K562 (cell line): ENCODE measurements at regions not wholly inside any gene's neighbourhood (a gene's known extent, or its start where the extent isn't known, plus 50 kb on each side); places are given as distances from the start of the nearest gene placed in this dataset.

ENCODE experiments used
- ATAC-seq: fragments of 200-7000 bp; cut with Tn5 transposase; 3 replicates; pipeline ENCODE4 v1.9.1; 2020; ENCODE audit warnings: moderate library complexity
- BruUV-seq: library from RNA; stranded (reverse); fragments of 400-500 nt; replicated peaks from 2 replicates; lab custom pipeline; 2021; lab: Mats Ljungman, UMichigan
- CTCF ChIA-PET: fragments of 300-600 bp; formaldehyde crosslinking; extraction: SDS; loops from one replicate; lab custom pipeline; 2021; ENCODE audit warnings: low intra/inter-chr PET ratio; lab: Yijun Ruan, JAX
- POLR2A ChIA-PET: fragments of 300-600, 350-650 bp; sonication (Branson Sonifier 250); formaldehyde crosslinking; extraction: SDS; loops from one replicate; lab custom pipeline; 2021; ENCODE audit warnings: antibody characterized with exemption, inconsistent platforms; lab: Yijun Ruan, JAX
- DNase-seq, 4 experiments: peaks; one replicate each; pipeline versions ENCODE4 v3.0.0 to v3.0.0-alpha.2; 2011 to 2018; ENCODE audit warnings: low spot score in 3 of 4, mixed read lengths in 3 of 4; ENCODE audit errors: extremely low read depth in 1 of 4
- FAIRE-seq: peaks from 2 replicates; lab custom pipeline; 2011; peaks lifted over from hg19 to GRCh38; lab: Jason Lieb, UNC
- H2AFZ ChIP-seq: 2 replicates; pipeline ENCODE4 v1.6.0; 2011; ENCODE audit warnings: low read depth, low read length, control low read depth, inconsistent platforms
- H3K27ac ChIP-seq: fragments of 200-600 bp; 3 replicates; pipeline ENCODE4 v1.8.0; 2011; ENCODE audit warnings: low read depth, mild to moderate bottlenecking, control low read depth, inconsistent platforms, low read length, moderate library complexity, mixed read lengths; ENCODE audit errors: extremely low read depth
- H3K27me3 ChIP-seq, 2 experiments: fragments of 300-600 bp in 1 of 2; 2 replicates in 1 of 2; 3 replicates in 1 of 2; pipeline versions ENCODE4 v1.6.0 to v1.8.0; 2011; ENCODE audit warnings: inconsistent platforms in 2 of 2, low read length in 2 of 2, mild to moderate bottlenecking in 1 of 2, mixed read lengths in 1 of 2, moderate library complexity in 1 of 2; ENCODE audit not compliant: control insufficient read depth in 2 of 2, insufficient read depth in 2 of 2
- H3K36me3 ChIP-seq: fragments of 300-600 bp; 3 replicates; pipeline ENCODE4 v1.8.0; 2011; ENCODE audit warnings: mild to moderate bottlenecking, low read length, inconsistent platforms; ENCODE audit not compliant: control insufficient read depth, insufficient read depth
- H3K4me1 ChIP-seq, 2 experiments: fragments of 200-600 bp in 1 of 2; replicated peaks in 1 of 2; 2 replicates in 1 of 2; 3 replicates in 1 of 2; pipeline versions ENCODE4 v1.5.1 to v1.8.0; 2011; ENCODE audit warnings: inconsistent platforms in 2 of 2, low read length in 2 of 2, mild to moderate bottlenecking in 1 of 2, mixed read lengths in 1 of 2, moderate library complexity in 1 of 2; ENCODE audit not compliant: control insufficient read depth in 2 of 2, insufficient read depth in 2 of 2
- H3K4me2 ChIP-seq: 2 replicates; pipeline ENCODE4 v1.6.1; 2011; ENCODE audit warnings: low read length, control low read depth, inconsistent platforms, mixed read lengths; ENCODE audit not compliant: insufficient read depth
- H3K4me3 ChIP-seq: fragments of 200-600 bp; sonication (generic), shearing (Covaris generic); 2 replicates; pipeline ENCODE4 v1.5.1; 2016; ENCODE audit warnings: control low read depth, inconsistent platforms
- H3K79me2 ChIP-seq: fragments of 200-600 bp; 3 replicates; pipeline ENCODE4 v1.8.0; 2011; ENCODE audit warnings: low read length, inconsistent platforms; ENCODE audit not compliant: control insufficient read depth, insufficient read depth
- H3K9ac ChIP-seq, 2 experiments: 2 replicates each; pipeline versions ENCODE4 v1.6.0 to v1.6.1; 2011; ENCODE audit warnings: low read depth in 2 of 2, low read length in 2 of 2, control low read depth in 1 of 2, inconsistent platforms in 1 of 2, mild to moderate bottlenecking in 1 of 2, mixed read lengths in 1 of 2; ENCODE audit not compliant: insufficient read depth in 1 of 2
- H3K9me1 ChIP-seq: one replicate; pipeline ENCODE4 v1.6.0; 2011; ENCODE audit warnings: inconsistent platforms, mild to moderate bottlenecking, low read length, moderate library complexity; ENCODE audit not compliant: control insufficient read depth, insufficient read depth
- H3K9me3 ChIP-seq: replicated peaks from 2 replicates; pipeline ENCODE4 v1.5.1; 2011; ENCODE audit warnings: low read depth, low read length, inconsistent platforms; ENCODE audit not compliant: control insufficient read depth, insufficient read depth
- H4K20me1 ChIP-seq: replicated peaks from 2 replicates; pipeline ENCODE4 v1.6.1; 2011; ENCODE audit warnings: low read length, inconsistent platforms, mixed read lengths; ENCODE audit not compliant: control insufficient read depth, insufficient read depth
- DDX20 ChIP-seq: fragments of 450-650 bp; IDR thresholded peaks from 2 replicates; pipeline ENCODE4 v1.6.1; 2016; ENCODE audit warnings: missing genetic modification characterization, low read depth, mild to moderate bottlenecking, missing compliant biosample characterization, moderate library complexity
- ESRRA ChIP-seq: fragments of 450-650 bp; IDR thresholded peaks from 2 replicates; pipeline ENCODE4 v1.6.1; 2014; ENCODE audit warnings: low read depth, mild to moderate bottlenecking, moderate library complexity, borderline replicate concordance
- KAT7 ChIP-seq: sonication (generic); formaldehyde crosslinking; IDR thresholded peaks from 2 replicates; pipeline ENCODE4 v1.8.0; 2022; ENCODE audit warnings: missing genetic modification reagents, mild to moderate bottlenecking, borderline replicate concordance
- KLF1 ChIP-seq: fragments of 450-650 bp; IDR thresholded peaks from 2 replicates; pipeline ENCODE4 v1.6.1; 2016; ENCODE audit warnings: missing genetic modification characterization, missing compliant biosample characterization
- NCOA6 ChIP-seq: fragments of 450-650 bp; IDR thresholded peaks from 2 replicates; pipeline ENCODE4 v1.6.1; 2017; ENCODE audit warnings: mild to moderate bottlenecking
- NFE2L1 ChIP-seq: fragments of 450-650 bp; IDR thresholded peaks from 2 replicates; pipeline ENCODE4 v1.6.1; 2016; ENCODE audit warnings: missing genetic modification characterization, low read depth, mild to moderate bottlenecking, missing compliant biosample characterization, moderate library complexity, borderline replicate concordance
- NFRKB ChIP-seq: fragments of 450-650 bp; IDR thresholded peaks from 2 replicates; pipeline ENCODE4 v1.6.1; 2016; ENCODE audit warnings: low read depth
- SMARCE1 ChIP-seq: fragments of 450-650 bp; IDR thresholded peaks from 2 replicates; pipeline ENCODE4 v1.7.1; 2016; ENCODE audit warnings: mild to moderate bottlenecking
- TSC22D4 ChIP-seq: fragments of 450-650 bp; IDR thresholded peaks from 2 replicates; pipeline ENCODE4 v1.6.1; 2016; ENCODE audit warnings: missing genetic modification characterization, missing biosample characterization, control low read depth
- ZNF584 ChIP-seq: fragments of 200-800 bp; sonication (Bioruptor generic); IDR thresholded peaks from 2 replicates; pipeline ENCODE4 v1.6.1; 2016; ENCODE audit warnings: low read depth, mild to moderate bottlenecking, missing genetic modification characterization, missing compliant biosample characterization
- ZNF77 ChIP-seq: fragments of 250-450 bp; sonication (Bioruptor Pico); IDR thresholded peaks from 2 replicates; pipeline ENCODE4 v1.5.0; 2020
- ZNF79 ChIP-seq: fragments of 250-450 bp; sonication (Bioruptor Pico); IDR thresholded peaks from 2 replicates; pipeline ENCODE4 v1.4.0; 2020; ENCODE audit warnings: low read depth, mild to moderate bottlenecking, moderate library complexity
- WGBS: fragments of 100-300 bp; shearing (Covaris generic); methylation state at CpG from one replicate; pipeline ENCODE4 v1.1.6; 2016; ENCODE audit warnings: low coverage, mixed read lengths; ENCODE audit not compliant: insufficient coverage; ENCODE audit errors: missing lambda C conversion rate; 5-methylcytosine and 5-hydroxymethylcytosine counted together
- in situ Hi-C: fragments of 300-500 bp; cut with MboI; formaldehyde crosslinking; loops from 4 replicates; pipeline ENCODE4 v1.15.0; 2018; ENCODE audit warnings: inconsistent platforms, mixed read lengths
- intact Hi-C: fragments of 100-400 bp; cut with micrococcal nuclease; formaldehyde crosslinking; loops from 2 replicates; pipeline ENCODE4 v1.14.2; 2022
- TF ChIP-seq, protein P1 (sequence below): fragments of 200-800 bp; sonication (Bioruptor generic); IDR thresholded peaks from 2 replicates; pipeline ENCODE4 v1.6.1; 2016; ENCODE audit warnings: missing genetic modification characterization, missing compliant biosample characterization
- TF ChIP-seq, protein P2 (sequence below): sonication (generic); formaldehyde crosslinking; IDR thresholded peaks from 2 replicates; pipeline ENCODE4 v1.8.0; 2023; ENCODE audit warnings: mild to moderate bottlenecking, missing genetic modification reagents
- TF ChIP-seq, protein P3 (sequence below): sonication (generic); formaldehyde crosslinking; IDR thresholded peaks from 2 replicates; pipeline ENCODE4 v1.8.0; 2022; ENCODE audit warnings: mild to moderate bottlenecking, missing genetic modification reagents

DNA sequence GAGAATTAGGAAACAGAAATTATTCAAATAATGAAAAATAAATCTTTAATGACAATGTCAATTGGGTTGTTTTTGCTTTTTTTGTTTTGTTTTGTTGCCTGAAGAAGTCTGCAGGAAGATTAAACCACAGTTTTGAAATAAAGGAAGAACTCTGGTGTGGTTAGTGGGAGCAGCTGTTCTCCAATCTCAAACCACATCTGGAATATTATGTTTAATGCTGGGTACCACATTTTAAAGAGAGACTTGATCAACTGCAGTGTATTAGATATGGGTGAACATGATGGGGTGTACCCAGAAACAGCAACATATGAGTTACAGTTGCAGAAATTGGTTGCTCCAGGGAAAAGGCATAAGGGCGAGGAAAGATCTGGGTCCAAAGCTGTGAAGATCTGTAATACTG lies 171.2 kb upstream of the RPL34 start:
- no peak for DNase-seq
- ATAC-seq, result no peak
- ChIA-PET POLR2A (interaction anchor here (0.8 kb wide), 1 partner anchor 443 kb away, joined by 6 read pairs; no protein-coding TSS in a partner anchor), CTCF (no interaction called here)
- Histone ChIP-seq H3K27me3 (peaks cover 0 to 6% of the 10 kb centered on the region in 2 experiments; a peak in 2 of 5 replicates), H3K36me3 (no peaks in the 10 kb centered on the region), H3K27ac (no peak overlapping the region), H3K4me3 (no peak overlapping the region), H3K9me1 (no peaks in the 10 kb centered on the region), H3K4me1 (no peaks in the 10 kb centered on the region), H3K79me2 (no peaks in the 10 kb centered on the region), H3K9ac (no peak overlapping the region), H3K9me3 (no peaks in the 10 kb centered on the region), H4K20me1 (no peaks in the 10 kb centered on the region), H3K4me2 (no peak overlapping the region), H2AFZ (no peak overlapping the region)
- 13% methylated on average over 1 of the region's 1 CpG for WGBS
- in situ Hi-C loops, result no loop called here
- no peak for FAIRE-seq
- BruUV-seq, result no TSS peak
- intact Hi-C loops, result loop anchor here (5.0 kb wide), 1 partner anchor 247 kb away; no protein-coding TSS in a partner anchor
- no peak for TF ChIP-seq ZNF79 (CRISPR knock-in tag)
- TF ChIP-seq NFE2L1, result no peak
- TF ChIP-seq, protein P1, sequence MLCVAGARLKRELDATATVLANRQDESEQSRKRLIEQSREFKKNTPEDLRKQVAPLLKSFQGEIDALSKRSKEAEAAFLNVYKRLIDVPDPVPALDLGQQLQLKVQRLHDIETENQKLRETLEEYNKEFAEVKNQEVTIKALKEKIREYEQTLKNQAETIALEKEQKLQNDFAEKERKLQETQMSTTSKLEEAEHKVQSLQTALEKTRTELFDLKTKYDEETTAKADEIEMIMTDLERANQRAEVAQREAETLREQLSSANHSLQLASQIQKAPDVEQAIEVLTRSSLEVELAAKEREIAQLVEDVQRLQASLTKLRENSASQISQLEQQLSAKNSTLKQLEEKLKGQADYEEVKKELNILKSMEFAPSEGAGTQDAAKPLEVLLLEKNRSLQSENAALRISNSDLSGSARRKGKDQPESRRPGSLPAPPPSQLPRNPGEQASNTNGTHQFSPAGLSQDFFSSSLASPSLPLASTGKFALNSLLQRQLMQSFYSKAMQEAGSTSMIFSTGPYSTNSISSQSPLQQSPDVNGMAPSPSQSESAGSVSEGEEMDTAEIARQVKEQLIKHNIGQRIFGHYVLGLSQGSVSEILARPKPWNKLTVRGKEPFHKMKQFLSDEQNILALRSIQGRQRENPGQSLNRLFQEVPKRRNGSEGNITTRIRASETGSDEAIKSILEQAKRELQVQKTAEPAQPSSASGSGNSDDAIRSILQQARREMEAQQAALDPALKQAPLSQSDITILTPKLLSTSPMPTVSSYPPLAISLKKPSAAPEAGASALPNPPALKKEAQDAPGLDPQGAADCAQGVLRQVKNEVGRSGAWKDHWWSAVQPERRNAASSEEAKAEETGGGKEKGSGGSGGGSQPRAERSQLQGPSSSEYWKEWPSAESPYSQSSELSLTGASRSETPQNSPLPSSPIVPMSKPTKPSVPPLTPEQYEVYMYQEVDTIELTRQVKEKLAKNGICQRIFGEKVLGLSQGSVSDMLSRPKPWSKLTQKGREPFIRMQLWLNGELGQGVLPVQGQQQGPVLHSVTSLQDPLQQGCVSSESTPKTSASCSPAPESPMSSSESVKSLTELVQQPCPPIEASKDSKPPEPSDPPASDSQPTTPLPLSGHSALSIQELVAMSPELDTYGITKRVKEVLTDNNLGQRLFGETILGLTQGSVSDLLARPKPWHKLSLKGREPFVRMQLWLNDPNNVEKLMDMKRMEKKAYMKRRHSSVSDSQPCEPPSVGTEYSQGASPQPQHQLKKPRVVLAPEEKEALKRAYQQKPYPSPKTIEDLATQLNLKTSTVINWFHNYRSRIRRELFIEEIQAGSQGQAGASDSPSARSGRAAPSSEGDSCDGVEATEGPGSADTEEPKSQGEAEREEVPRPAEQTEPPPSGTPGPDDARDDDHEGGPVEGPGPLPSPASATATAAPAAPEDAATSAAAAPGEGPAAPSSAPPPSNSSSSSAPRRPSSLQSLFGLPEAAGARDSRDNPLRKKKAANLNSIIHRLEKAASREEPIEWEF (CRISPR knock-in tag), result no peak
- TF ChIP-seq ESRRA, result no peak
- TF ChIP-seq, protein P2, sequence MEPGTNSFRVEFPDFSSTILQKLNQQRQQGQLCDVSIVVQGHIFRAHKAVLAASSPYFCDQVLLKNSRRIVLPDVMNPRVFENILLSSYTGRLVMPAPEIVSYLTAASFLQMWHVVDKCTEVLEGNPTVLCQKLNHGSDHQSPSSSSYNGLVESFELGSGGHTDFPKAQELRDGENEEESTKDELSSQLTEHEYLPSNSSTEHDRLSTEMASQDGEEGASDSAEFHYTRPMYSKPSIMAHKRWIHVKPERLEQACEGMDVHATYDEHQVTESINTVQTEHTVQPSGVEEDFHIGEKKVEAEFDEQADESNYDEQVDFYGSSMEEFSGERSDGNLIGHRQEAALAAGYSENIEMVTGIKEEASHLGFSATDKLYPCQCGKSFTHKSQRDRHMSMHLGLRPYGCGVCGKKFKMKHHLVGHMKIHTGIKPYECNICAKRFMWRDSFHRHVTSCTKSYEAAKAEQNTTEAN, result no peak
- no peak for TF ChIP-seq KAT7 (CRISPR knock-in tag)
- TF ChIP-seq TSC22D4 (tag), result no peak
- TF ChIP-seq NFRKB, result no peak
- TF ChIP-seq DDX20 (tag), result no peak
- no peak for TF ChIP-seq NCOA6
- no peak for TF ChIP-seq SMARCE1
- no peak for TF ChIP-seq ZNF584 (CRISPR knock-in tag)
- TF ChIP-seq, protein P3, sequence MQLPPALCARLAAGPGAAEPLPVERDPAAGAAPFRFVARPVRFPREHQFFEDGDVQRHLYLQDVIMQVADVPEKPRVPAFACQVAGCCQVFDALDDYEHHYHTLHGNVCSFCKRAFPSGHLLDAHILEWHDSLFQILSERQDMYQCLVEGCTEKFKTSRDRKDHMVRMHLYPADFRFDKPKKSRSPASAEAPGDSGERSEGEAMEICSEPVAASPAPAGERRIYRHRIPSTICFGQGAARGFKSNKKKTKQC, result no peak
- no peak for TF ChIP-seq ZNF77 (CRISPR knock-in tag)
- no peak for TF ChIP-seq KLF1 (tag)
